Endodermal cell (in vitro differentiated cells): ENCODE measurements at regions not wholly inside any gene's neighbourhood (a gene's known extent, or its start where the extent isn't known, plus 50 kb on each side); places are given as distances from the start of the nearest gene placed in this dataset.

Experiments
- DNase-seq: peaks from one replicate; pipeline ENCODE4 v3.0.0-alpha.2; 2017
- H3K27ac ChIP-seq: 2 replicates; pipeline ENCODE4 v1.5.1; 2013; ENCODE audit warnings: mild to moderate bottlenecking, low read depth, low read length, moderate library complexity
- H3K27me3 ChIP-seq: 2 replicates; pipeline ENCODE4 v1.6.1; 2013; ENCODE audit warnings: mild to moderate bottlenecking, low read length, moderate library complexity; ENCODE audit not compliant: insufficient read depth, control insufficient read depth, poor library complexity, severe bottlenecking
- H3K36me3 ChIP-seq: 2 replicates; pipeline ENCODE4 v1.7.0; 2013; ENCODE audit warnings: mild to moderate bottlenecking, low read length, moderate library complexity; ENCODE audit not compliant: control insufficient read depth, insufficient read depth
- H3K4me1 ChIP-seq: one replicate; pipeline ENCODE4 v1.7.0; 2013; ENCODE audit warnings: low read length; ENCODE audit not compliant: control insufficient read depth, insufficient read depth
- H3K4me3 ChIP-seq: 2 replicates; pipeline ENCODE4 v1.5.1; 2013; ENCODE audit warnings: mild to moderate bottlenecking, low read length, moderate library complexity
- H3K9ac ChIP-seq: 2 replicates; pipeline ENCODE4 v1.6.1; 2013; ENCODE audit warnings: mild to moderate bottlenecking, low read length, moderate library complexity; ENCODE audit not compliant: poor library complexity, severe bottlenecking; ENCODE audit errors: extremely low read depth
- H3K9me3 ChIP-seq: 2 replicates; pipeline ENCODE4 v1.6.1; 2013; ENCODE audit warnings: mild to moderate bottlenecking, low read length, moderate library complexity; ENCODE audit not compliant: control insufficient read depth
- H3K27ac Mint-ChIP-seq: 2 replicates; pipeline ENCODE4 v1.8.0; 2020; ENCODE audit warnings: mixed read lengths
- H3K27me3 Mint-ChIP-seq: 2 replicates; pipeline ENCODE4 v1.8.0; 2021; ENCODE audit warnings: mild to moderate bottlenecking, mixed read lengths; ENCODE audit not compliant: insufficient read depth
- H3K36me3 Mint-ChIP-seq: 2 replicates; pipeline ENCODE4 v1.8.0; 2020; ENCODE audit warnings: low read depth, mixed read lengths
- H3K4me1 Mint-ChIP-seq: 2 replicates; pipeline ENCODE4 v1.8.0; 2020; ENCODE audit warnings: mixed read lengths
- H3K4me3 Mint-ChIP-seq: 2 replicates; pipeline ENCODE4 v1.8.0; 2020; ENCODE audit warnings: mild to moderate bottlenecking, moderate library complexity, mixed read lengths
- H3K9me3 Mint-ChIP-seq: 2 replicates; pipeline ENCODE4 v1.8.0; 2020; ENCODE audit warnings: mild to moderate bottlenecking, mixed read lengths
- CTCF ChIP-seq: fragments of 200-600 bp; sonication (generic); conservative IDR thresholded peaks from 2 replicates; pipeline ENCODE4 v1.5.0; 2021; ENCODE audit warnings: antibody characterized with exemption, mild to moderate bottlenecking
- WGBS, 2 experiments: methylation state at CpG; one replicate each; pipeline versions ENCODE4 v1.1.5 to v1.1.7; 2013; ENCODE audit warnings: missing lambda C conversion rate in 2 of 2, mixed read lengths in 1 of 2; ENCODE audit not compliant: insufficient coverage in 1 of 2, insufficient read length in 1 of 2; 5-methylcytosine and 5-hydroxymethylcytosine counted together

- no peak overlapping the region for H3K4me3 Mint-ChIP-seq
- 86 to 89% methylated on average over 1 of the region's 1 CpG for WGBS, 2 experiments
- TF ChIP-seq CTCF = no peak
- H3K27ac ChIP-seq = no peak overlapping the region
- no peak overlapping the region for H3K27ac Mint-ChIP-seq
- no peaks in the 10 kb centered on the region for H3K27me3 Mint-ChIP-seq
- no peaks in the 10 kb centered on the region for H3K9me3 ChIP-seq
- no peaks in the 10 kb centered on the region for H3K36me3 Mint-ChIP-seq
- no peaks in the 10 kb centered on the region for H3K9me3 Mint-ChIP-seq
- no peaks in the 10 kb centered on the region for H3K4me1 ChIP-seq
- H3K27me3 ChIP-seq = no peaks in the 10 kb centered on the region
- no peak for DNase-seq
- no peaks in the 10 kb centered on the region for H3K4me1 Mint-ChIP-seq
- no peaks in the 10 kb centered on the region for H3K36me3 ChIP-seq
- no peak overlapping the region for H3K9ac ChIP-seq
- H3K4me3 ChIP-seq = no peak overlapping the region
Observed at GRCh38 chr4:158384414-158384813, 137.3 kb upstream of the RXFP1 start.

GRCh38 chr4:158395343-158395742 lies 126.3 kb upstream of the RXFP1 start:
- Mint-ChIP-seq H3K4me1 (no peaks in the 10 kb centered on the region), H3K27me3 (no peaks in the 10 kb centered on the region), H3K36me3 (no peaks in the 10 kb centered on the region), H3K4me3 (no peak overlapping the region), H3K27ac (no peak overlapping the region), H3K9me3 (no peaks in the 10 kb centered on the region)
- TF ChIP-seq CTCF = no peak
- H3K27ac ChIP-seq = no peak overlapping the region
- no peaks in the 10 kb centered on the region for H3K9me3 ChIP-seq
- no peaks in the 10 kb centered on the region for H3K27me3 ChIP-seq
- H3K4me1 ChIP-seq = no peaks in the 10 kb centered on the region
- no peak overlapping the region for H3K4me3 ChIP-seq
- H3K36me3 ChIP-seq = no peaks in the 10 kb centered on the region
- WGBS, 2 experiments = 87% methylated on average over 3 of the region's 3 CpGs; no CpG with 5 or more reads in 1 of the 2 experiments
- no peak overlapping the region for H3K9ac ChIP-seq
- no peak for DNase-seq

GRCh38 chr4:158395889-158396288 lies 125.8 kb upstream of the RXFP1 start:
- DNase-seq = no peak
- Histone ChIP-seq H3K4me3 (no peak overlapping the region), H3K27ac (no peak overlapping the region), H3K27me3 (no peaks in the 10 kb centered on the region), H3K9ac (no peak overlapping the region), H3K4me1 (no peaks in the 10 kb centered on the region), H3K9me3 (no peaks in the 10 kb centered on the region), H3K36me3 (no peaks in the 10 kb centered on the region)
- Mint-ChIP-seq H3K4me3 (no peak overlapping the region), H3K36me3 (no peaks in the 10 kb centered on the region), H3K27me3 (no peaks in the 10 kb centered on the region), H3K4me1 (no peaks in the 10 kb centered on the region), H3K27ac (no peak overlapping the region), H3K9me3 (no peaks in the 10 kb centered on the region)
- WGBS, 2 experiments = 82 to 93% methylated on average over 2 of the region's 2 CpGs
- TF ChIP-seq CTCF = no peak
